Uterus (tissue), 3 donors: ENCODE measurements at regions not wholly inside any gene's neighbourhood (a gene's known extent, or its start where the extent isn't known, plus 50 kb on each side); places are given as distances from the start of the nearest gene placed in this dataset.

Experiments used
- DNase-seq, 2 donors: peaks; one replicate each; pipeline ENCODE4 v3.0.0-alpha.2; 2019 to 2020
- H3K27ac ChIP-seq, 2 donors: fragments of 200-600 bp; sonication (generic); 1 replicate in 1 of 2; 2 replicates in 1 of 2; pipeline ENCODE4 v1.5.1; 2016 to 2018
- H3K27me3 ChIP-seq, 2 donors: fragments of 200-600 bp; sonication (generic); one replicate each; pipeline ENCODE4 v1.5.1; 2018 to 2019; ENCODE audit warnings: control low read depth in 1 of 2
- H3K36me3 ChIP-seq, 2 donors: fragments of 200-600 bp; sonication (generic); one replicate each; pipeline ENCODE4 v1.5.1; 2019; ENCODE audit warnings: control low read depth in 1 of 2
- H3K4me1 ChIP-seq, 2 donors: fragments of 200-600 bp; sonication (generic); one replicate each; pipeline ENCODE4 v1.5.1; 2018 to 2019; ENCODE audit warnings: control low read depth in 1 of 2
- H3K4me3 ChIP-seq, 2 donors: fragments of 200-600 bp; sonication (generic); 1 replicate in 1 of 2; 2 replicates in 1 of 2; pipeline ENCODE4 v1.5.1; 2018 to 2019; ENCODE audit warnings: mild to moderate bottlenecking in 1 of 2
- H3K9me3 ChIP-seq, 2 donors: fragments of 200-600 bp; sonication (generic); one replicate each; pipeline ENCODE4 v1.5.1; 2019; ENCODE audit warnings: control low read depth in 1 of 2
- CTCF ChIP-seq, 4 experiments: fragments of 200-600 bp in 2 of 4; fragments of 450-650 bp in 2 of 4; sonication (generic) in 2 of 4; IDR thresholded peaks; one replicate each; pipeline ENCODE4 v1.5.1; 2016 to 2019; ENCODE audit warnings: antibody characterized with exemption in 4 of 4, mild to moderate bottlenecking in 2 of 4, moderate library complexity in 1 of 4
- POLR2A ChIP-seq, 2 donors: fragments of 450-650 bp; IDR thresholded peaks; one replicate each; pipeline ENCODE4 v1.6.1; 2016; ENCODE audit warnings: antibody characterized with exemption in 2 of 2, mild to moderate bottlenecking in 1 of 2, moderate library complexity in 1 of 2
- intact Hi-C: fragments of 100-400 bp; cut with DNase I; formaldehyde crosslinking; loops from one replicate; pipeline ENCODE4 v1.15.1; 2023; ENCODE audit warnings: low total_unique reads
- donor health status: DM: yes; HTN: yes; CAD: no.

- no peaks in the 10 kb centered on the region for H3K4me1 ChIP-seq
Measured at GRCh38 chr16:79411357-79411756, 189.2 kb downstream of the MAF start.

GRCh38 chr16:79409978-79410377 lies 190.6 kb downstream of the MAF start:
- intact Hi-C loops, result no loop called here
- H3K36me3 ChIP-seq, result no peaks in the 10 kb centered on the region
- no peaks in the 10 kb centered on the region for H3K4me1 ChIP-seq
- no peak overlapping the region for H3K27ac ChIP-seq
- no peaks in the 10 kb centered on the region for H3K9me3 ChIP-seq
- DNase-seq, result no peak
- TF ChIP-seq CTCF (IDR thresholded peaks at IDR 0.05) (no peak), POLR2A (IDR thresholded peaks at IDR 0.05) (no peak)
- no peak overlapping the region for H3K4me3 ChIP-seq
- no peaks in the 10 kb centered on the region for H3K27me3 ChIP-seq

More at GRCh38 chr16:79411357-79411756, 189.2 kb downstream of the MAF start:
- H3K27ac ChIP-seq, result no peak overlapping the region
- TF ChIP-seq POLR2A (IDR thresholded peaks at IDR 0.05), result no peak
- no peak for TF ChIP-seq CTCF (IDR thresholded peaks at IDR 0.05)
- intact Hi-C loops, result no loop called here
- no peak for DNase-seq
- no peaks in the 10 kb centered on the region for H3K9me3 ChIP-seq
- no peaks in the 10 kb centered on the region for H3K36me3 ChIP-seq
- no peak overlapping the region for H3K4me3 ChIP-seq
- H3K27me3 ChIP-seq, result no peaks in the 10 kb centered on the region

GRCh38 chr16:79408355-79408754 lies 192.2 kb downstream of the MAF start:
- DNase-seq, result no peak
- TF ChIP-seq POLR2A (IDR thresholded peaks at IDR 0.05) (no peak), CTCF (IDR thresholded peaks at IDR 0.05) (no peak)
- H3K9me3 ChIP-seq, result no peaks in the 10 kb centered on the region
- no peak overlapping the region for H3K4me3 ChIP-seq
- H3K4me1 ChIP-seq, result no peaks in the 10 kb centered on the region
- no peaks in the 10 kb centered on the region for H3K36me3 ChIP-seq
- intact Hi-C loops, result no loop called here
- H3K27me3 ChIP-seq, result no peaks in the 10 kb centered on the region
- H3K27ac ChIP-seq, result no peak overlapping the region

- Histone ChIP-seq H3K9me3 (no peaks in the 10 kb centered on the region), H3K27ac (no peak overlapping the region), H3K4me1 (no peaks in the 10 kb centered on the region), H3K27me3 (no peaks in the 10 kb centered on the region), H3K4me3 (no peak overlapping the region), H3K36me3 (no peaks in the 10 kb centered on the region)
- TF ChIP-seq CTCF (IDR thresholded peaks at IDR 0.05), result no peak
- no peak for DNase-seq
- intact Hi-C loops, result no loop called here
Measured at GRCh38 chr16:79407461-79408135, 192.9 kb downstream of the MAF start.

GRCh38 chr16:79407005-79407404 lies 193.5 kb downstream of the MAF start:
- Histone ChIP-seq H3K27ac (no peak overlapping the region), H3K36me3 (no peaks in the 10 kb centered on the region), H3K4me1 (no peaks in the 10 kb centered on the region), H3K4me3 (no peak overlapping the region), H3K9me3 (no peaks in the 10 kb centered on the region), H3K27me3 (no peaks in the 10 kb centered on the region)
- TF ChIP-seq POLR2A (IDR thresholded peaks at IDR 0.05) (no peak), CTCF (IDR thresholded peaks at IDR 0.05) (no peak)
- intact Hi-C loops, result no loop called here
- DNase-seq, result no peak
